Ovary (tissue), 3 donors: ENCODE measurements at regions not wholly inside any gene's neighbourhood (a gene's known extent, or its start where the extent isn't known, plus 50 kb on each side); places are given as distances from the start of the nearest gene placed in this dataset.

Experiments used
- EP300 ChIP-seq: sonication (generic); formaldehyde crosslinking; IDR thresholded peaks from one replicate; pipeline ENCODE4 v1.6.1; 2017; ENCODE audit warnings: antibody characterized with exemption
- POLR2A ChIP-seq: fragments of 450-650 bp; IDR thresholded peaks from one replicate; pipeline ENCODE4 v1.6.1; 2017; ENCODE audit warnings: antibody characterized with exemption, mild to moderate bottlenecking, moderate library complexity
- TF ChIP-seq, protein P1 (sequence below), 3 donors: fragments of 450-650 bp in 2 of 3; fragments of 200-600 bp in 1 of 3; IDR thresholded peaks; one replicate each; pipeline versions ENCODE4 v1.5.1 to v1.8.0; 2016 to 2022; ENCODE audit warnings: antibody characterized with exemption in 3 of 3, mild to moderate bottlenecking in 1 of 3
- donor health status: DM: no; HTN: no; CAD: no.

DNA sequence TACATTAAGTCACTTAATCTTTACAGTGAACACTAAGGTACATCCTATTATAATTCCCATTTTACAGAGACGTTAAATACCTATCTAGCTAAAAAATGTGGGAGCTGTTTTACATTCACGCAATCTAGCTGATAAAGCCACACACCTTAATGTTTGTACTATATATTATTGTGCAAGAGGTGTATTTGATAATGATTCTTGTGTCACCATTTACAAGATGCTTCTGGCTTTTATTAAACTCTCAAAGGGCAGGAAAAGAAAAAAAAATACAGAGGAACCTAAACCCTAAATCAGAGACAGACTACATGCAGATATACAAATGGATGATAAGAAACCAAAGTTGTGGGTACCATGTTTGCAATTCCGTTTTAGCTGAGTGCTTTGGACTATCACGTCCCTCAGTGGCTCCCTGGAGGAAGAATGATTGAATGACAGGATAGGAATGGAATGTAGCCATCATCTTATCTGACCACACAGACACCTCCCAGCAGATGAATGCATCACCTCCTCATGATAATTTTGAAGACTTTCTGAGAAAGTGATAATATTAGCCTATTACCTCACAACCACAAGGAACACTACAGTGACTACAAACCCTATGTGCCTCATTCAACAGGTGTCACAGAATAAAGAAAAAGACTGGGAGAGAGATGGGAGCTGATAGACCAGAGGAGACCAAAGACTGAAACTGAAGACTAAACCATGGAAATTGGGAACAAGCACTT lies 230.5 kb upstream of the SERP2 start:
- TF ChIP-seq, protein P1, sequence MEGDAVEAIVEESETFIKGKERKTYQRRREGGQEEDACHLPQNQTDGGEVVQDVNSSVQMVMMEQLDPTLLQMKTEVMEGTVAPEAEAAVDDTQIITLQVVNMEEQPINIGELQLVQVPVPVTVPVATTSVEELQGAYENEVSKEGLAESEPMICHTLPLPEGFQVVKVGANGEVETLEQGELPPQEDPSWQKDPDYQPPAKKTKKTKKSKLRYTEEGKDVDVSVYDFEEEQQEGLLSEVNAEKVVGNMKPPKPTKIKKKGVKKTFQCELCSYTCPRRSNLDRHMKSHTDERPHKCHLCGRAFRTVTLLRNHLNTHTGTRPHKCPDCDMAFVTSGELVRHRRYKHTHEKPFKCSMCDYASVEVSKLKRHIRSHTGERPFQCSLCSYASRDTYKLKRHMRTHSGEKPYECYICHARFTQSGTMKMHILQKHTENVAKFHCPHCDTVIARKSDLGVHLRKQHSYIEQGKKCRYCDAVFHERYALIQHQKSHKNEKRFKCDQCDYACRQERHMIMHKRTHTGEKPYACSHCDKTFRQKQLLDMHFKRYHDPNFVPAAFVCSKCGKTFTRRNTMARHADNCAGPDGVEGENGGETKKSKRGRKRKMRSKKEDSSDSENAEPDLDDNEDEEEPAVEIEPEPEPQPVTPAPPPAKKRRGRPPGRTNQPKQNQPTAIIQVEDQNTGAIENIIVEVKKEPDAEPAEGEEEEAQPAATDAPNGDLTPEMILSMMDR (IDR thresholded peaks at IDR 0.05), result no peak
- TF ChIP-seq POLR2A (no peak), EP300 (no peak)
